GM19351 (cell line): ENCODE measurements at regions not wholly inside any gene's neighbourhood (a gene's known extent, or its start where the extent isn't known, plus 50 kb on each side); places are given as distances from the start of the nearest gene placed in this dataset.
"Not testable (repeated sequence)": the region's sequence is repeated elsewhere in the genome, so short reads cannot be mapped to it uniquely, and the experiment has no call there.

Experiments used
- ATAC-seq: cut with Tn5 transposase; IDR thresholded peaks from one replicate; pipeline ENCODE4 v1.9.1; 2021; ENCODE audit warnings: mild to moderate bottlenecking, moderate library complexity; ENCODE audit not compliant: unreplicated experiment

GRCh38 chr14:65959563-65960024 is 526.6 kb upstream of the CCDC196 start:
- ATAC-seq: no peak

GRCh38 chr14:65961004-65961403 is 525.2 kb upstream of the CCDC196 start:
- peak; percentile 79 for ATAC-seq

- no peak for ATAC-seq
Observed at GRCh38 chr14:65962952-65963351, 523.2 kb upstream of the CCDC196 start.

- ATAC-seq: no peak
Observed at GRCh38 chr14:65964366-65964765, 521.8 kb upstream of the CCDC196 start.

GRCh38 chr14:65966188-65966587 is 520.0 kb upstream of the CCDC196 start:
- ATAC-seq: no peak

- no peak for ATAC-seq
Observed at GRCh38 chr14:65972346-65972870, 513.8 kb upstream of the CCDC196 start.

GRCh38 chr14:65972891-65973290 is 513.3 kb upstream of the CCDC196 start:
- no peak for ATAC-seq

GRCh38 chr14:65975865-65976264 is 510.3 kb upstream of the CCDC196 start:
- no peak for ATAC-seq

- no peak for ATAC-seq
Observed at GRCh38 chr14:65976761-65977404, 509.3 kb upstream of the CCDC196 start.

- ATAC-seq: no peak
Observed at GRCh38 chr14:65981192-65981843, 504.9 kb upstream of the CCDC196 start.

GRCh38 chr14:65986041-65986440 is 500.1 kb upstream of the CCDC196 start:
- ATAC-seq: no peak

- ATAC-seq: no peak
Observed at GRCh38 chr14:65989981-65990380, 496.2 kb upstream of the CCDC196 start.

- no peak for ATAC-seq
Observed at GRCh38 chr14:65991104-65991503, 495.1 kb upstream of the CCDC196 start.

- ATAC-seq: not testable (repeated sequence)
Observed at GRCh38 chr14:65991935-65992334, 494.2 kb upstream of the CCDC196 start.

- no peak for ATAC-seq
Observed at GRCh38 chr14:65993103-65993502, 493.1 kb upstream of the CCDC196 start.

GRCh38 chr14:65993996-65994395 is 492.2 kb upstream of the CCDC196 start:
- ATAC-seq: no peak

GRCh38 chr14:65997347-65997746 is 488.8 kb upstream of the CCDC196 start:
- ATAC-seq: no peak

GRCh38 chr14:65999865-66000264 is 486.3 kb upstream of the CCDC196 start:
- no peak for ATAC-seq

GRCh38 chr14:66000766-66001165 is 485.4 kb upstream of the CCDC196 start:
- ATAC-seq: no peak

GRCh38 chr14:66001356-66001755 is 484.8 kb upstream of the CCDC196 start:
- ATAC-seq: no peak

GRCh38 chr14:66003082-66003730 is 483.0 kb upstream of the CCDC196 start:
- ATAC-seq: no peak

GRCh38 chr14:66005900-66006434 is 480.2 kb upstream of the CCDC196 start:
- ATAC-seq: no peak
